IPS-15b (cell line): ENCODE measurements at regions not wholly inside any gene's neighbourhood (a gene's known extent, or its start where the extent isn't known, plus 50 kb on each side); places are given as distances from the start of the nearest gene placed in this dataset.
"Not testable (repeated sequence)": the region's sequence is repeated elsewhere in the genome, so short reads cannot be mapped to it uniquely, and the experiment has no call there.

Experiments used
- H3K27me3 ChIP-seq: one replicate; pipeline ENCODE4 v1.6.1; 2013; ENCODE audit warnings: low read length; ENCODE audit not compliant: control insufficient read depth, insufficient read depth
- H3K36me3 ChIP-seq: one replicate; pipeline ENCODE4 v1.6.1; 2013; ENCODE audit warnings: low read length; ENCODE audit not compliant: control insufficient read depth, insufficient read depth
- H3K4me1 ChIP-seq: one replicate; pipeline ENCODE4 v1.6.1; 2013; ENCODE audit warnings: mild to moderate bottlenecking, low read length; ENCODE audit not compliant: control insufficient read depth, insufficient read depth
- H3K4me3 ChIP-seq: one replicate; pipeline ENCODE4 v1.5.1; 2013; ENCODE audit warnings: low read depth, low read length
- H3K9ac ChIP-seq: one replicate; pipeline ENCODE4 v1.6.1; 2013; ENCODE audit warnings: low read depth, mild to moderate bottlenecking, low read length
- H3K9me3 ChIP-seq: one replicate; pipeline ENCODE4 v1.6.1; 2013; ENCODE audit warnings: mild to moderate bottlenecking, low read length; ENCODE audit not compliant: control insufficient read depth, insufficient read depth

- H3K36me3 ChIP-seq, H3K4me3 ChIP-seq, H3K27me3 ChIP-seq, H3K9me3 ChIP-seq, H3K4me1 ChIP-seq, H3K9ac ChIP-seq: not testable (repeated sequence)
These were observed 255.1 kb upstream of the DUSP10 start for GRCh38 chr1:221997012-221997411.

- peaks cover 3% of the 10 kb centered on the region for H3K4me1 ChIP-seq
- no peaks in the 10 kb centered on the region for H3K27me3 ChIP-seq
- no peaks in the 10 kb centered on the region for H3K36me3 ChIP-seq
- H3K4me3 ChIP-seq = no peak overlapping the region
- no peak overlapping the region for H3K9ac ChIP-seq
- H3K9me3 ChIP-seq = no peaks in the 10 kb centered on the region
These were observed 253.1 kb upstream of the DUSP10 start for GRCh38 chr1:221994939-221995338.

GRCh38 chr1:221994274-221994698 is 252.4 kb upstream of the DUSP10 start:
- no peak overlapping the region for H3K4me3 ChIP-seq
- no peaks in the 10 kb centered on the region for H3K9me3 ChIP-seq
- H3K36me3 ChIP-seq = no peaks in the 10 kb centered on the region
- H3K9ac ChIP-seq = no peak overlapping the region
- H3K4me1 ChIP-seq = peaks cover 3% of the 10 kb centered on the region
- no peaks in the 10 kb centered on the region for H3K27me3 ChIP-seq

- H3K36me3 ChIP-seq = no peaks in the 10 kb centered on the region
- no peaks in the 10 kb centered on the region for H3K27me3 ChIP-seq
- H3K9ac ChIP-seq = no peak overlapping the region
- H3K9me3 ChIP-seq = no peaks in the 10 kb centered on the region
- peaks cover 3% of the 10 kb centered on the region for H3K4me1 ChIP-seq
- no peak overlapping the region for H3K4me3 ChIP-seq
These were observed 251.6 kb upstream of the DUSP10 start for GRCh38 chr1:221993444-221993948.

GRCh38 chr1:221992427-221992826 is 250.5 kb upstream of the DUSP10 start:
- Histone ChIP-seq H3K27me3 (no peaks in the 10 kb centered on the region), H3K9me3 (no peaks in the 10 kb centered on the region), H3K4me1 (peaks cover 3% of the 10 kb centered on the region), H3K36me3 (no peaks in the 10 kb centered on the region), H3K4me3 (no peak overlapping the region), H3K9ac (no peak overlapping the region)

- Histone ChIP-seq H3K36me3 (no peaks in the 10 kb centered on the region), H3K4me3 (no peak overlapping the region), H3K9me3 (no peaks in the 10 kb centered on the region), H3K27me3 (no peaks in the 10 kb centered on the region), H3K4me1 (peaks cover 3% of the 10 kb centered on the region), H3K9ac (no peak overlapping the region)
These were observed 249.3 kb upstream of the DUSP10 start for GRCh38 chr1:221991221-221991620.

- Histone ChIP-seq H3K36me3 (no peaks in the 10 kb centered on the region), H3K27me3 (no peaks in the 10 kb centered on the region), H3K4me1 (peaks cover 3% of the 10 kb centered on the region), H3K9ac (no peak overlapping the region), H3K4me3 (no peak overlapping the region), H3K9me3 (no peaks in the 10 kb centered on the region)
These were observed 247.9 kb upstream of the DUSP10 start for GRCh38 chr1:221989741-221990140.

GRCh38 chr1:221988829-221989228 is 246.9 kb upstream of the DUSP10 start:
- H3K27me3 ChIP-seq = no peaks in the 10 kb centered on the region
- H3K9ac ChIP-seq = no peak overlapping the region
- H3K4me1 ChIP-seq = peaks cover 3% of the 10 kb centered on the region
- no peaks in the 10 kb centered on the region for H3K36me3 ChIP-seq
- H3K4me3 ChIP-seq = no peak overlapping the region
- H3K9me3 ChIP-seq = no peaks in the 10 kb centered on the region

- Histone ChIP-seq H3K27me3 (no peaks in the 10 kb centered on the region), H3K36me3 (no peaks in the 10 kb centered on the region), H3K4me3 (no peak overlapping the region), H3K9me3 (no peaks in the 10 kb centered on the region), H3K9ac (no peak overlapping the region), H3K4me1 (peaks cover 3% of the 10 kb centered on the region)
These were observed 246.1 kb upstream of the DUSP10 start for GRCh38 chr1:221987860-221988520.

GRCh38 chr1:221983444-221983843 is 241.6 kb upstream of the DUSP10 start:
- no peaks in the 10 kb centered on the region for H3K9me3 ChIP-seq
- H3K9ac ChIP-seq = no peak overlapping the region
- H3K4me3 ChIP-seq = no peak overlapping the region

GRCh38 chr1:221981461-221981860 is 239.6 kb upstream of the DUSP10 start:
- H3K4me1 ChIP-seq = peaks cover 14% of the 10 kb centered on the region
- H3K36me3 ChIP-seq = no peaks in the 10 kb centered on the region
- H3K9me3 ChIP-seq = no peaks in the 10 kb centered on the region
- H3K9ac ChIP-seq = no peak overlapping the region
- H3K27me3 ChIP-seq = no peaks in the 10 kb centered on the region
- H3K4me3 ChIP-seq = no peak overlapping the region

More at GRCh38 chr1:221983444-221983843, 241.6 kb upstream of the DUSP10 start:
- H3K36me3 ChIP-seq = no peaks in the 10 kb centered on the region
- peaks cover 14% of the 10 kb centered on the region for H3K4me1 ChIP-seq
- H3K27me3 ChIP-seq = no peaks in the 10 kb centered on the region

GRCh38 chr1:221979444-221980032 is 237.6 kb upstream of the DUSP10 start:
- no peaks in the 10 kb centered on the region for H3K36me3 ChIP-seq
- H3K9ac ChIP-seq = no peak overlapping the region
- H3K9me3 ChIP-seq = no peaks in the 10 kb centered on the region

More at GRCh38 chr1:221979444-221980032, 237.6 kb upstream of the DUSP10 start:
- peaks cover 14% of the 10 kb centered on the region for H3K4me1 ChIP-seq
- no peaks in the 10 kb centered on the region for H3K27me3 ChIP-seq
- H3K4me3 ChIP-seq = no peak overlapping the region
